Upper lobe of left lung (tissue), 6 donors: ENCODE measurements at regions not wholly inside any gene's neighbourhood (a gene's known extent, or its start where the extent isn't known, plus 50 kb on each side); places are given as distances from the start of the nearest gene placed in this dataset.

Experiments
- ATAC-seq, 2 donors: fragments of 200-7000 bp; cut with Tn5 transposase; one replicate each; pipeline ENCODE4 v1.9.1; 2022; ENCODE audit warnings: mild to moderate bottlenecking in 2 of 2, moderate library complexity in 2 of 2; ENCODE audit not compliant: low FRiP score in 2 of 2
- DNase-seq, 2 donors: peaks; one replicate each; pipeline ENCODE4 v3.0.0-alpha.2; 2019 to 2020
- H3K27ac ChIP-seq, 4 donors: fragments of 200-600 bp; sonication (generic); one replicate each; pipeline ENCODE4 v1.5.1; 2016 to 2019
- H3K27me3 ChIP-seq, 4 donors: fragments of 200-600 bp; sonication (generic); one replicate each; pipeline ENCODE4 v1.5.1; 2017 to 2019
- H3K36me3 ChIP-seq, 4 donors: fragments of 200-600 bp; sonication (generic); one replicate each; pipeline ENCODE4 v1.5.1; 2016 to 2019
- H3K4me1 ChIP-seq, 4 donors: fragments of 200-600 bp; sonication (generic); one replicate each; pipeline ENCODE4 v1.5.1; 2018 to 2019
- H3K4me3 ChIP-seq, 4 donors: fragments of 200-600 bp; sonication (generic); one replicate each; pipeline ENCODE4 v1.5.1; 2017 to 2019; ENCODE audit warnings: mild to moderate bottlenecking in 2 of 4, moderate library complexity in 1 of 4
- H3K9me3 ChIP-seq, 4 donors: fragments of 200-600 bp; sonication (generic); one replicate each; pipeline ENCODE4 v1.5.1; 2018 to 2019
- EP300 ChIP-seq, 4 donors: sonication (generic); formaldehyde crosslinking; IDR thresholded peaks; one replicate each; pipeline ENCODE4 v1.5.1; 2017; ENCODE audit warnings: antibody characterized with exemption in 4 of 4, control low read depth in 2 of 4
- POLR2A ChIP-seq, 4 donors: fragments of 450-650 bp; IDR thresholded peaks; one replicate each; pipeline ENCODE4 v1.5.1; 2016 to 2017; ENCODE audit warnings: antibody characterized with exemption in 4 of 4, mild to moderate bottlenecking in 2 of 4
- POLR2AphosphoS5 ChIP-seq, 2 donors: sonication (generic); formaldehyde crosslinking; IDR thresholded peaks; one replicate each; pipeline ENCODE4 v1.5.1; 2017; ENCODE audit warnings: antibody characterized with exemption in 2 of 2
- WGBS, 2 donors: methylation state at CpG; one replicate each; pipeline ENCODE4 v1.1.5; 2017 to 2018; 5-methylcytosine and 5-hydroxymethylcytosine counted together
- TF ChIP-seq, protein P1 (sequence below), 6 experiments: fragments of 450-650 bp in 4 of 6; fragments of 200-600 bp in 2 of 6; sonication (generic) in 2 of 6; IDR thresholded peaks; one replicate each; pipeline ENCODE4 v1.5.1; 2016 to 2019; ENCODE audit warnings: antibody characterized with exemption in 6 of 6
- donor health status: DM: no; HTN: no; CAD: no; lungs with moderate emphysema.
- donor health status: DM: no; HTN: yes; CAD: no; lungs with severe emphysema.

DNA sequence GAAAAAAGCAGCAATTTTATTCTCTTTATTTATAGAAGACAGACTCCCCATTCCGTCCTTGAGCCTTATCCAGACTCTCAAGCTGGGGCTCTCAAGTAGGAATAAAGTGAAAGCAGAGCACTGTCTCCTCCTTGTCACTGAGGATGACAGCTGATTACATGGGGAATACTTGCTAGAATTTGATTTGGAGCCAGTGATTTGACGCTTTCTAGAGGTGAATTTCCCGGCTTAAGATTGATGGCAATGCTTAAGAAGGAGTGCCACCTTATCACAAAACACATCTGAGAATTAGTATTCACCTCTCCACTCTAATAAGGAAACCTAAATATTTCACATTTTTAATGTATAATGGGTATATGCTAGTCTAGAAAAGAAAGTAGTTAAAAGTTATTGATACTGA is 135.4 kb upstream of the SLC39A10 start:
- 56 to 69% methylated on average over 3 of the region's 3 CpGs for WGBS, 2 donors
- no peaks in the 10 kb centered on the region for H3K9me3 ChIP-seq
- no peak for ATAC-seq
- H3K4me1 ChIP-seq, result no peaks in the 10 kb centered on the region
- TF ChIP-seq POLR2A (IDR thresholded peaks at IDR 0.05) (no peak), POLR2AphosphoS5 (IDR thresholded peaks at IDR 0.05) (no peak), EP300 (IDR thresholded peaks at IDR 0.05) (no peak)
- TF ChIP-seq, protein P1, sequence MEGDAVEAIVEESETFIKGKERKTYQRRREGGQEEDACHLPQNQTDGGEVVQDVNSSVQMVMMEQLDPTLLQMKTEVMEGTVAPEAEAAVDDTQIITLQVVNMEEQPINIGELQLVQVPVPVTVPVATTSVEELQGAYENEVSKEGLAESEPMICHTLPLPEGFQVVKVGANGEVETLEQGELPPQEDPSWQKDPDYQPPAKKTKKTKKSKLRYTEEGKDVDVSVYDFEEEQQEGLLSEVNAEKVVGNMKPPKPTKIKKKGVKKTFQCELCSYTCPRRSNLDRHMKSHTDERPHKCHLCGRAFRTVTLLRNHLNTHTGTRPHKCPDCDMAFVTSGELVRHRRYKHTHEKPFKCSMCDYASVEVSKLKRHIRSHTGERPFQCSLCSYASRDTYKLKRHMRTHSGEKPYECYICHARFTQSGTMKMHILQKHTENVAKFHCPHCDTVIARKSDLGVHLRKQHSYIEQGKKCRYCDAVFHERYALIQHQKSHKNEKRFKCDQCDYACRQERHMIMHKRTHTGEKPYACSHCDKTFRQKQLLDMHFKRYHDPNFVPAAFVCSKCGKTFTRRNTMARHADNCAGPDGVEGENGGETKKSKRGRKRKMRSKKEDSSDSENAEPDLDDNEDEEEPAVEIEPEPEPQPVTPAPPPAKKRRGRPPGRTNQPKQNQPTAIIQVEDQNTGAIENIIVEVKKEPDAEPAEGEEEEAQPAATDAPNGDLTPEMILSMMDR (IDR thresholded peaks at IDR 0.05), result no peak
- H3K4me3 ChIP-seq, result no peak overlapping the region
- no peak for DNase-seq
- H3K36me3 ChIP-seq, result no peaks in the 10 kb centered on the region
- no peak overlapping the region for H3K27ac ChIP-seq
- H3K27me3 ChIP-seq, result no peaks in the 10 kb centered on the region

DNA sequence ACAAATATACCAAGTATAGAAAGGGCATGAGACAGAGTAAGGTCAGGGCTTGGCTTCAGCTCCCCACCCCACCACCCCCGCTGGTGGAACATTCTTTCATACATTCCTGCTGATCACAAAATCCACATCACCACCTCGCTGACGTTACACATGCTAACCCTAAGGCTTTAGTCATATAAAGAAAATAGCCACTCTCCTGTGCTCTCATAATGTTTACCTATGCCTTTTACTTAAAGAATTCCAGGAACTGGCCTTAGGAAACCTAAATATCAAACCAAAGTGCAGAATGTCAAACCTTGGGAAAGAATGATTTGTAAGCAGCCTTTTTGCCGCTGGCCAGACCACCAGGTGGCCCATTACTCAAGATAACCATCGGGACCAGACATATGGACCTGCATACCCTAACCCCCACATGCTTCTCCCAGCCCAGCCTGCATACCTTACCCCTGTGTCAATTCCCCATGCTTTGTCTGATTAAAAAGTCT is 136.3 kb upstream of the SLC39A10 start:
- H3K36me3 ChIP-seq, result no peaks in the 10 kb centered on the region
- 48 to 55% methylated on average over 5 of the region's 5 CpGs for WGBS, 2 donors
- H3K4me1 ChIP-seq, result no peaks in the 10 kb centered on the region
- no peak for ATAC-seq
- H3K27ac ChIP-seq, result no peak overlapping the region
- no peak for TF ChIP-seq EP300 (IDR thresholded peaks at IDR 0.05)
- no peak for TF ChIP-seq POLR2AphosphoS5 (IDR thresholded peaks at IDR 0.05)
- TF ChIP-seq, protein P1 (IDR thresholded peaks at IDR 0.05), result no peak
- no peak for TF ChIP-seq POLR2A (IDR thresholded peaks at IDR 0.05)
- DNase-seq, result no peak
- no peaks in the 10 kb centered on the region for H3K9me3 ChIP-seq
- no peaks in the 10 kb centered on the region for H3K27me3 ChIP-seq
- no peak overlapping the region for H3K4me3 ChIP-seq

DNA sequence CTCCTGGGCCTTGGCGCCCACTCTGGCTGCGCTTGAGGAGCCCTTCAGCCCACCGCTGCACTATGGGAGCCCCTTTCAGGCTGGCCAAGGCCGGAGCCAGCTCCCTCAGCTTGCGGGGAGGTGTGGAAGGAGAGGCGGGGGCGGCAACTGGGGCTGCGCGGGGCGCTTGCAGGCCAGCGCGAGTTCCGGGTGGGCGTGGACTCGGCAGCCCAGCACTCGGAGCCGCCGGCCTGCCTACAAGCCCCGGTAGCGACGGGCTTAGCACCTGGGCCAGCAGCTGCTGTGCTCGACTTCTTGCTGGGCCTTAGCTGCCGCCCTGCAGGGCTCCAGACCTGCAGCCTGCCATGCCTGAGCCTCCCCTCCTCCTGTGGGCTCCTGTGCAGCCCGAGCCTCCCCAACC is 141.5 kb upstream of the SLC39A10 start:
- no peak for ATAC-seq
- DNase-seq, result peak in 1 of 2 donors; percentile 64
- Histone ChIP-seq H3K27me3 (no peaks in the 10 kb centered on the region), H3K9me3 (no peaks in the 10 kb centered on the region), H3K4me1 (no peaks in the 10 kb centered on the region), H3K36me3 (no peaks in the 10 kb centered on the region), H3K4me3 (no peak overlapping the region), H3K27ac (no peak overlapping the region)
- 98 to 100% methylated on average over 2 to 22 of the region's 24 CpGs for WGBS, 2 donors
- no peak for TF ChIP-seq EP300 (IDR thresholded peaks at IDR 0.05)
- TF ChIP-seq, protein P1 (IDR thresholded peaks at IDR 0.05), result no peak
- TF ChIP-seq POLR2A (IDR thresholded peaks at IDR 0.05), result no peak
- TF ChIP-seq POLR2AphosphoS5 (IDR thresholded peaks at IDR 0.05), result no peak

DNA sequence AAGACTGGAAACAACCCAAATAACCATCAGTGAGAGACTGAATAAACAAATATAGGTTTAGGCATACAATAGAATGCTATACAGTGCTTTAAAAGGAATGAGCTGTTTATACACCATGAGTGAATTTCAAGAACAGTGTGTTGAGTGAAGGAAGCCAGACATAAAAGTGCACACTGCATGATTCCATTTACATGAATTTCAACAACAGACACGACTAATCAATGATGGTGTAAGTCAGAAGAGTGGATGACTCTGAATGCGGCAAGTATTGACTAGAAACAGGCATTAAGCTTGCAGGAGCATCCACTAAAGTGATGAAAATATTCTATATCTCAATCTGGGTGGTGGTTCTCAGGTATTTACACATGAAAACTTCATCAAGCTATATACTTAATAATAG is 142.7 kb upstream of the SLC39A10 start:
- H3K4me3 ChIP-seq, result no peak overlapping the region
- H3K4me1 ChIP-seq, result no peaks in the 10 kb centered on the region
- no peak overlapping the region for H3K27ac ChIP-seq
- DNase-seq (no peak), ATAC-seq (no peak)
- no peaks in the 10 kb centered on the region for H3K27me3 ChIP-seq
- 64 to 83% methylated on average over 2 of the region's 2 CpGs for WGBS, 2 donors
- no peaks in the 10 kb centered on the region for H3K36me3 ChIP-seq
- TF ChIP-seq, protein P1 (IDR thresholded peaks at IDR 0.05), result no peak
- TF ChIP-seq POLR2A (IDR thresholded peaks at IDR 0.05) (no peak), POLR2AphosphoS5 (IDR thresholded peaks at IDR 0.05) (no peak), EP300 (IDR thresholded peaks at IDR 0.05) (no peak)
- no peaks in the 10 kb centered on the region for H3K9me3 ChIP-seq

DNA sequence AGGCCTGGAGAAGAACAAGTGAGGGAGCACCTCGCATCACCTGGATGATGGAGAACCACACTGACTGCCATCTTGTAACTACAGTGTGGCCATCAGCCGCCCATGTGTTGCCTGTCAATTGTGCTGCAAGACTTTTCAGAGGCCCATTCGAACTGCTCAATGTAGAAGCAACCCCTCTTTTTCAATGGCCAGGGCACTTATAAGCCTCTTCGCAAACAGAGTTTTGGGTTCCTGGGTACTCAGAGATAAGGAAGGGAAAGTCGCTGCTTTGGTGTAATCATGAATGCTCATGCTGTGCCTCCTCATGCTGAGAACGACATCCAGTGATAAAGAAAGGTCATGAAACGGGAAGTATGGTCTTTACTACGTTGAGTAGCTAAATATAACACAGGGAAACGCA is 143.9 kb upstream of the SLC39A10 start:
- WGBS, 2 donors, result 53 to 60% methylated on average over 9 of the region's 9 CpGs
- H3K4me3 ChIP-seq, result no peak overlapping the region
- no peaks in the 10 kb centered on the region for H3K36me3 ChIP-seq
- H3K9me3 ChIP-seq, result no peaks in the 10 kb centered on the region
- no peaks in the 10 kb centered on the region for H3K4me1 ChIP-seq
- DNase-seq, result no peak
- no peak for ATAC-seq
- TF ChIP-seq POLR2A (IDR thresholded peaks at IDR 0.05) (no peak), POLR2AphosphoS5 (IDR thresholded peaks at IDR 0.05) (no peak), EP300 (IDR thresholded peaks at IDR 0.05) (no peak)
- TF ChIP-seq, protein P1 (IDR thresholded peaks at IDR 0.05), result no peak
- H3K27me3 ChIP-seq, result no peaks in the 10 kb centered on the region
- no peak overlapping the region for H3K27ac ChIP-seq
